ENCODE measurements at regions not wholly inside any gene's neighbourhood (a gene's known extent, or its start where the extent isn't known, plus 50 kb on each side); places are given as distances from the start of the nearest gene placed in this dataset.

DNA sequence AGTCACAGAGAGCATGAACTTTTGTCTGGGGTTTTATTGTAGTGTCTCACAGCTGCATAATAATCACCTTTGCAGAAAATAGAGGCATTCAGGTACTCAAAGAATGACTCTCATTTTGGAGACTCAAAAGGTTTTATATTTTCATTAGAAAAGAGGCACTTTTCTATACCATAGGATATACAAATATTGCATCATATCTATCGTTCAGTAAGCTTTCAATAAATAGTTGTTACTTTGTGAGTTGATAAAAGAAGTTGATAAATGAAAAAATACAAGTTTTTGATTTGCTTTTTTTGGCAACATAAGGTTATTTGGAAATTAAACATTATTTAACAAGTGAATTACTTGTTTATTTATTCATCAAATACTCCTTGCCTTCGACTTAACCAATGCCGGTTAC, 279.9 kb downstream of the ARL4A start:
- TF ChIP-seq EZH2phosphoT487 (IDR thresholded peaks at IDR 0.05; ENCODE audit: borderline replicate concordance): no peak
- TF ChIP-seq POLR2AphosphoS5 (IDR thresholded peaks at IDR 0.05; ENCODE audit: low read depth, low read length): no peak
- TF ChIP-seq, protein P1, sequence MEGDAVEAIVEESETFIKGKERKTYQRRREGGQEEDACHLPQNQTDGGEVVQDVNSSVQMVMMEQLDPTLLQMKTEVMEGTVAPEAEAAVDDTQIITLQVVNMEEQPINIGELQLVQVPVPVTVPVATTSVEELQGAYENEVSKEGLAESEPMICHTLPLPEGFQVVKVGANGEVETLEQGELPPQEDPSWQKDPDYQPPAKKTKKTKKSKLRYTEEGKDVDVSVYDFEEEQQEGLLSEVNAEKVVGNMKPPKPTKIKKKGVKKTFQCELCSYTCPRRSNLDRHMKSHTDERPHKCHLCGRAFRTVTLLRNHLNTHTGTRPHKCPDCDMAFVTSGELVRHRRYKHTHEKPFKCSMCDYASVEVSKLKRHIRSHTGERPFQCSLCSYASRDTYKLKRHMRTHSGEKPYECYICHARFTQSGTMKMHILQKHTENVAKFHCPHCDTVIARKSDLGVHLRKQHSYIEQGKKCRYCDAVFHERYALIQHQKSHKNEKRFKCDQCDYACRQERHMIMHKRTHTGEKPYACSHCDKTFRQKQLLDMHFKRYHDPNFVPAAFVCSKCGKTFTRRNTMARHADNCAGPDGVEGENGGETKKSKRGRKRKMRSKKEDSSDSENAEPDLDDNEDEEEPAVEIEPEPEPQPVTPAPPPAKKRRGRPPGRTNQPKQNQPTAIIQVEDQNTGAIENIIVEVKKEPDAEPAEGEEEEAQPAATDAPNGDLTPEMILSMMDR (IDR thresholded peaks at IDR 0.05 in 2 of 3, conservative IDR thresholded peaks at IDR 0.05 in 1 of 3; ENCODE audit: borderline replicate concordance in 1 of 3, insufficient read depth in 1 of 3, low read depth in 2 of 3, low read length in 2 of 3): no peak
- no peak for TF ChIP-seq POLR2A (IDR thresholded peaks at IDR 0.05; ENCODE audit: borderline replicate concordance, extremely low read depth, insufficient read depth, insufficient read length)
- no peak for TF ChIP-seq JUND (IDR thresholded peaks at IDR 0.05)
- TF ChIP-seq CBX3 (IDR thresholded peaks at IDR 0.05; ENCODE audit: low read depth): no peak
- TF ChIP-seq, protein P2, sequence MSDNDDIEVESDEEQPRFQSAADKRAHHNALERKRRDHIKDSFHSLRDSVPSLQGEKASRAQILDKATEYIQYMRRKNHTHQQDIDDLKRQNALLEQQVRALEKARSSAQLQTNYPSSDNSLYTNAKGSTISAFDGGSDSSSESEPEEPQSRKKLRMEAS (IDR thresholded peaks at IDR 0.05): no peak
- TF ChIP-seq, protein P3, sequence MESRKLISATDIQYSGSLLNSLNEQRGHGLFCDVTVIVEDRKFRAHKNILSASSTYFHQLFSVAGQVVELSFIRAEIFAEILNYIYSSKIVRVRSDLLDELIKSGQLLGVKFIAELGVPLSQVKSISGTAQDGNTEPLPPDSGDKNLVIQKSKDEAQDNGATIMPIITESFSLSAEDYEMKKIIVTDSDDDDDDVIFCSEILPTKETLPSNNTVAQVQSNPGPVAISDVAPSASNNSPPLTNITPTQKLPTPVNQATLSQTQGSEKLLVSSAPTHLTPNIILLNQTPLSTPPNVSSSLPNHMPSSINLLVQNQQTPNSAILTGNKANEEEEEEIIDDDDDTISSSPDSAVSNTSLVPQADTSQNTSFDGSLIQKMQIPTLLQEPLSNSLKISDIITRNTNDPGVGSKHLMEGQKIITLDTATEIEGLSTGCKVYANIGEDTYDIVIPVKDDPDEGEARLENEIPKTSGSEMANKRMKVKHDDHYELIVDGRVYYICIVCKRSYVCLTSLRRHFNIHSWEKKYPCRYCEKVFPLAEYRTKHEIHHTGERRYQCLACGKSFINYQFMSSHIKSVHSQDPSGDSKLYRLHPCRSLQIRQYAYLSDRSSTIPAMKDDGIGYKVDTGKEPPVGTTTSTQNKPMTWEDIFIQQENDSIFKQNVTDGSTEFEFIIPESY (IDR thresholded peaks at IDR 0.05; ENCODE audit: extremely low read depth, insufficient replicate concordance, low read length): no peak
- TF ChIP-seq YY1 (IDR thresholded peaks at IDR 0.05; ENCODE audit: extremely low read depth, insufficient replicate concordance, low read depth, low read length): no peak

All from HCT116 (cell line).